ENCODE measurements at regions not wholly inside any gene's neighbourhood (a gene's known extent, or its start where the extent isn't known, plus 50 kb on each side); places are given as distances from the start of the nearest gene placed in this dataset.

DNA sequence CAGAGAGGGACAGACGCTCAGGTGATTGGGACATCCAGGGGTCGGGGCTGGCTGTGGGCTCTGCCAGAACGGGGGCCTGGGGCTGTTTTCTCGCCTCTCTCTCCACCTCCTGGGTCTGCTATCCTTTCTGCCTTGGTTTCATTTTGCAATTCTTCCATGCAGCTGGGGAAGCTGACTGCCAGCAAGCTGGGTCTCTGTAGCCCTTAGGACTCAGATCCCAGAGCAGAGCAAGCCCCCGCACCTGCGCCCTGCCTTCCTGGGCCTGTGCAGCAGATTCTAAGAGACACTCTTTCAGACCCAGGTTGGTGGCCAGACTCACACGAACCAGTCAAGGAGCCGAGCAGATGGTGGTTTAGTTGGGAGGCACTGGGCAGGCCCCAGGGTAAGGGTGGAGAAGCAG lies 59.1 kb upstream of the GRPEL1 start:
- DNase-seq, result no peak

GRCh38 chr4:7124689-7125442 lies 57.0 kb upstream of the GRPEL1 start:
- DNase-seq, result no peak

DNA sequence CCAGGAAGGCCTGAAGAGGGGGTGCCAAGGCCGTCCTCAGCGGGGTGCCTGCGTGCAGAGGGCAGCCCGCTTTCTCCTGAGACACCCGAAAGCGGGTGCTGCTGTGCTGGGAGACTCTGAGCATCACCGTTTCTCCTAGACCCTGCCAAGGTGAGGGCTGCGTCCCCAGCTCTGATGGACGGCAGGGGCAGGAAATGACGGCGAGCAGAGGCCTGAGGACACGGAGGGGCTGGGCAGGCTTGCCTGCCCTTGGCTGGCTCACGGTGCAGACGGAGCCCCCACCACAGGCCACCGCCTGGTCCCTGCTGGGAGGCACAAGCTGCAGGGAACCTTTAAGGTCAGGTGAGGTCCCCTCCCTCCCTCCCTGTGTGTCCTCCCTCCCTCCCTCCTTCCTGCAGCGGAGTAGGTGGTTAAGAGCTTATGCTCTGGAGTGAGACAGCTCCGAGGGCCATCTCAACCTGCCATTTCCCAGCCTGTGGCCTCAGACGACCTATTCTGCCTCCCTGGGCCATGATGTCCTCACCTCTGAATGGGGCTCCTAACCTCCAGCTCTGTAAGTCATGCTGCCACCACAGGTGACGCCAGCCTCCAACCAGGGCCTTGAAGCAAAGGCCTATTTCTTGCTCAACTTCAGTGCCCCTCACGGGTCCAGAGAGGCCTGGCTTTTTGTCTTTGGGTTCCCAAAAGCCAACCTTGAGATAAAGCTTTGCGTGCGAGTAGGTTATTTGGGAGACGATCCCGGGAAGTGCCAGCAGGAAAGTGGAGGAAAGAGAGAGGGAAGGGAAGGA lies 54.2 kb upstream of the GRPEL1 start:
- DNase-seq, result no peak

DNA sequence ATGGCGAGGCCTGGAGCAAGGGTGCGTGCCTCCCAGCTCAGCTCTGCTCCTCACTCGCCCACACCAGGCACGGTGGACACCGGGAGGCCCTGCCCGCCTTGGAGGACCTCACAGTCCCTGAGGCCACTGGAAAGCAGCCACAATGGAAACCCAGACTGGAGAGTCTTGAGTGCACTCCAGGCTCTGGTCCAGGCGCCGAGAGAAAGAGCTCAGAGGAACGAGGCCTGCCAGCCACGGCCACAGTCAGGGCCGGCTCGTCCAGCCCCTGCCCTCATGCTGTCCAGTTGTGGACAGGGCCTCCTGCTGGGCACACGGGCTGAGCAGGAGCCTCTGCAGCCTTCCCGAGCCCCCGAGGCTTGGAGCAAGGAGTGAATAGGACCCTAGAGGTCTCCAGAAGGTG lies 53.3 kb upstream of the GRPEL1 start:
- DNase-seq, result no peak

DNA sequence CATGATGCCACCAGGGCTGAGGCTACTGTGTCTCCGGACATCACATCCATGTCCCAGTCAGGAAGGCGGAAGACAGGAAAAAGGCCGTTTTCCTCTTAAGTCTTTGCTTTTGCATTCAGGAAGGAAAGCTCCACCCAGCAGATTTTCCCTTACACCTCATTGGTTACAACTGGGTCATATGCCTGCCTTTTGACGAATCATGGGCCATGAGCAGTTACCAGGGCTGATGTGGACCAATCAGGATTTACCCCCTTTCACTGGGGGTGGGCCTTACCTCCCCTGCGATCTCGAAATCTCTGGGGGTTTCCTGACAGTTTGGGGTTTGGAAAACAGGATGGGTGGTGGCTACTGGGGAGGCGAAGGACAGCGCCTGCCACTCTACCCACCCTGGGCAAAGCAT lies 52.5 kb upstream of the GRPEL1 start:
- no peak for DNase-seq

GRCh38 chr4:7118013-7118832 lies 50.4 kb upstream of the GRPEL1 start:
- no peak for DNase-seq
